Upper lobe of right lung (tissue), 1 donor: ENCODE measurements at regions not wholly inside any gene's neighbourhood (a gene's known extent, or its start where the extent isn't known, plus 50 kb on each side); places are given as distances from the start of the nearest gene placed in this dataset.
"Not testable (repeated sequence)": the region's sequence is repeated elsewhere in the genome, so short reads cannot be mapped to it uniquely, and the experiment has no call there.

ENCODE experiments used
- ATAC-seq: fragments of 200-7000 bp; cut with Tn5 transposase; one replicate; pipeline ENCODE4 v1.9.1; 2020; ENCODE audit warnings: mild to moderate bottlenecking, moderate library complexity
- DNase-seq: peaks from one replicate; pipeline ENCODE4 v3.0.0-alpha.2; 2020
- H3K27ac ChIP-seq: fragments of 200-600 bp; one replicate; pipeline ENCODE4 v1.8.0; 2022
- H3K27me3 ChIP-seq: fragments of 200-600 bp; one replicate; pipeline ENCODE4 v1.8.0; 2022; ENCODE audit warnings: mild to moderate bottlenecking
- H3K36me3 ChIP-seq: fragments of 200-600 bp; one replicate; pipeline ENCODE4 v1.8.0; 2022
- H3K4me1 ChIP-seq: fragments of 200-600 bp; one replicate; pipeline ENCODE4 v1.8.0; 2022
- H3K4me3 ChIP-seq: fragments of 200-600 bp; one replicate; pipeline ENCODE4 v1.8.0; 2022; ENCODE audit warnings: mild to moderate bottlenecking
- H3K9me3 ChIP-seq: fragments of 200-600 bp; one replicate; pipeline ENCODE4 v1.8.0; 2022
- CTCF ChIP-seq: fragments of 200-600 bp; IDR thresholded peaks from one replicate; pipeline ENCODE4 v1.8.0; 2022; ENCODE audit warnings: antibody characterized with exemption
- intact Hi-C: fragments of 100-400 bp; cut with DNase I; formaldehyde crosslinking; loops from one replicate; pipeline ENCODE4 v1.11.0; 2022
- donor health status: DM: no; HTN: yes; CAD: no; lungs with severe emphysema.

- TF ChIP-seq CTCF = no peak
- H3K27me3 ChIP-seq = peaks cover 32% of the 10 kb centered on the region
- H3K9me3 ChIP-seq = peaks cover 13% of the 10 kb centered on the region
- no peak overlapping the region for H3K27ac ChIP-seq
- intact Hi-C loops = no loop called here
- no peak for DNase-seq
- no peak overlapping the region for H3K4me3 ChIP-seq
- no peaks in the 10 kb centered on the region for H3K36me3 ChIP-seq
- H3K4me1 ChIP-seq = no peaks in the 10 kb centered on the region
- no peak for ATAC-seq
These were observed 125.6 kb downstream of the BRD1 start for GRCh38 chr22:49702068-49702397.

GRCh38 chr22:49701380-49702067 is 126.1 kb downstream of the BRD1 start:
- no peak overlapping the region for H3K27ac ChIP-seq
- ATAC-seq = no peak
- DNase-seq = no peak
- intact Hi-C loops = no loop called here
- H3K4me3 ChIP-seq = no peak overlapping the region
- peaks cover 15% of the 10 kb centered on the region for H3K9me3 ChIP-seq
- H3K4me1 ChIP-seq = no peaks in the 10 kb centered on the region
- no peaks in the 10 kb centered on the region for H3K36me3 ChIP-seq
- TF ChIP-seq CTCF = peak; percentile 46
- peaks cover 32% of the 10 kb centered on the region for H3K27me3 ChIP-seq

- DNase-seq = no peak
- H3K27ac ChIP-seq = no peak overlapping the region
- H3K27me3 ChIP-seq = peaks cover 22% of the 10 kb centered on the region
- peaks cover 15% of the 10 kb centered on the region for H3K9me3 ChIP-seq
- H3K36me3 ChIP-seq = no peaks in the 10 kb centered on the region
- intact Hi-C loops = no loop called here
- H3K4me1 ChIP-seq = no peaks in the 10 kb centered on the region
- peak; percentile 21 for ATAC-seq
- no peak overlapping the region for H3K4me3 ChIP-seq
- no peak for TF ChIP-seq CTCF
These were observed 127.7 kb downstream of the BRD1 start for GRCh38 chr22:49699928-49700498.

- TF ChIP-seq CTCF = no peak
- no peaks in the 10 kb centered on the region for H3K36me3 ChIP-seq
- intact Hi-C loops = no loop called here
- H3K27me3 ChIP-seq = peaks cover 17% of the 10 kb centered on the region
- no peak overlapping the region for H3K27ac ChIP-seq
- DNase-seq = no peak
- no peak for ATAC-seq
- H3K4me3 ChIP-seq = no peak overlapping the region
- H3K9me3 ChIP-seq = peaks cover 15% of the 10 kb centered on the region
- H3K4me1 ChIP-seq = no peaks in the 10 kb centered on the region
These were observed 128.2 kb downstream of the BRD1 start for GRCh38 chr22:49699476-49699875.

- H3K9me3 ChIP-seq = peaks cover 15% of the 10 kb centered on the region
- DNase-seq = peak; percentile 23
- ATAC-seq, H3K4me3 ChIP-seq, H3K27ac ChIP-seq, intact Hi-C loops, H3K36me3 ChIP-seq, H3K4me1 ChIP-seq, H3K27me3 ChIP-seq: not testable (repeated sequence)
These were observed 129.1 kb downstream of the BRD1 start for GRCh38 chr22:49698616-49699015.

GRCh38 chr22:49697047-49697446 is 130.6 kb downstream of the BRD1 start:
- intact Hi-C loops = no loop called here
- TF ChIP-seq CTCF = no peak
- no peaks in the 10 kb centered on the region for H3K4me1 ChIP-seq
- no peak overlapping the region for H3K4me3 ChIP-seq
- no peak for DNase-seq
- H3K36me3 ChIP-seq = no peaks in the 10 kb centered on the region
- H3K27me3 ChIP-seq = no peaks in the 10 kb centered on the region
- no peak overlapping the region for H3K27ac ChIP-seq
- H3K9me3 ChIP-seq = peaks cover 12% of the 10 kb centered on the region
- ATAC-seq = no peak
